ENCODE measurements at regions not wholly inside any gene's neighbourhood (a gene's known extent, or its start where the extent isn't known, plus 50 kb on each side); places are given as distances from the start of the nearest gene placed in this dataset.

- Histone ChIP-seq H3K4me2 (no peak overlapping the region), H3F3A (replicated peaks; ENCODE audit: insufficient read depth) (no peaks in the 10 kb centered on the region), H3K9me2 (no peaks in the 10 kb centered on the region), H3K4me3 (ENCODE audit: low read depth in 2 of 2, low read length in 1 of 2) (peak overlapping the region in 1 of 2 experiments; percentile 18; a peak in 1 of 4 replicates), H3K9ac (no peak overlapping the region), H3K79me2 (ENCODE audit: insufficient read depth) (no peaks in the 10 kb centered on the region), H3K27ac (ENCODE audit: low read depth in 2 of 2, low read length in 1 of 2) (no peak overlapping the region), H3K27me3 (ENCODE audit: insufficient read depth) (peaks cover under 1% of the 10 kb centered on the region; the same call in 1 of the 2 replicates), H3K36me3 (replicated peaks in 1 of 2; ENCODE audit: control insufficient read depth in 1 of 2, insufficient read depth in 2 of 2, low read length in 1 of 2) (no peaks in the 10 kb centered on the region), H4K20me1 (ENCODE audit: insufficient read depth) (no peaks in the 10 kb centered on the region), H3K4me1 (ENCODE audit: control insufficient read depth in 1 of 2, insufficient read depth in 2 of 2, low read depth in 1 of 2, low read length in 1 of 2) (no peaks in the 10 kb centered on the region), H3K9me3 (no peaks in the 10 kb centered on the region), H2AFZ (ENCODE audit: low read depth) (no peak overlapping the region)
- peak; percentile 81 for TF ChIP-seq CTCF (IDR thresholded peaks at IDR 0.05)
- TF ChIP-seq RAD21 (IDR thresholded peaks at IDR 0.05; ENCODE audit: low read length) = peak; percentile 52
- no peak for TF ChIP-seq FOXM1 (IDR thresholded peaks at IDR 0.05; ENCODE audit: low read depth)
- no peak for TF ChIP-seq TEAD4 (IDR thresholded peaks at IDR 0.05; ENCODE audit: borderline replicate concordance, insufficient read depth)
- no peak for TF ChIP-seq RCOR1 (IDR thresholded peaks at IDR 0.05; ENCODE audit: low read length)
- 0% methylated on average over 1 of the region's 1 CpG for WGBS (ENCODE audit: low lambda C conversion rate)
- ChIA-PET CTCF (interaction anchor here (0.6 to 3.2 kb wide), 21 partner anchors 11 to 407 kb away, joined by 3 to 48 read pairs (median 4); no protein-coding TSS in a partner anchor), POLR2A (no interaction called here)
- peak; percentile 24 for DNase-seq
Measured at GRCh38 chr1:111030590-111030989, 66.9 kb upstream of the LRIF1 start.

- ChIA-PET POLR2A (no interaction called here), CTCF (no interaction called here)
- TF ChIP-seq SIN3A (IDR thresholded peaks at IDR 0.05; ENCODE audit: borderline replicate concordance, low read depth, low read length) (no peak), JUND (IDR thresholded peaks at IDR 0.05) (no peak), TAF1 (IDR thresholded peaks at IDR 0.05; ENCODE audit: borderline replicate concordance, low read depth, low read length) (no peak), CHD2 (IDR thresholded peaks at IDR 0.05; ENCODE audit: low read length, partially characterized antibody) (no peak), TCF12 (IDR thresholded peaks at IDR 0.05) (no peak), GATA2 (CRISPR knock-in tag; IDR thresholded peaks at IDR 0.05) (no peak), CTCF (IDR thresholded peaks at IDR 0.05) (no peak), MAX (IDR thresholded peaks at IDR 0.05; ENCODE audit: low read depth) (no peak), ELF1 (IDR thresholded peaks at IDR 0.05) (no peak), IRF3 (IDR thresholded peaks at IDR 0.05; ENCODE audit: low read depth, low read length) (no peak), USF1 (IDR thresholded peaks at IDR 0.05; ENCODE audit: borderline replicate concordance, low read depth) (no peak), GABPA (IDR thresholded peaks at IDR 0.05; ENCODE audit: low read depth) (no peak), POLR2AphosphoS5 (IDR thresholded peaks at IDR 0.05; ENCODE audit: low read depth, low read length) (no peak), NRF1 (IDR thresholded peaks at IDR 0.05; ENCODE audit: low read depth, low read length) (no peak), TEAD4 (IDR thresholded peaks at IDR 0.05; ENCODE audit: borderline replicate concordance, insufficient read depth) (no peak), YY1 (IDR thresholded peaks at IDR 0.05; ENCODE audit: low read depth) (no peak), EZH2phosphoT487 (IDR thresholded peaks at IDR 0.05; ENCODE audit: borderline replicate concordance, low read depth) (no peak), FOSL2 (IDR thresholded peaks at IDR 0.05; ENCODE audit: borderline replicate concordance, low read depth) (no peak), SMC3 (IDR thresholded peaks at IDR 0.05; ENCODE audit: low read depth, low read length) (no peak)
- Histone ChIP-seq H3K36me3 (replicated peaks in 1 of 2; ENCODE audit: control insufficient read depth in 1 of 2, insufficient read depth in 2 of 2, low read length in 1 of 2) (no peaks in the 10 kb centered on the region), H3K27ac (ENCODE audit: low read depth in 2 of 2, low read length in 1 of 2) (no peak overlapping the region), H3K9me3 (no peaks in the 10 kb centered on the region), H3K9me2 (no peaks in the 10 kb centered on the region), H3K79me2 (ENCODE audit: insufficient read depth) (no peaks in the 10 kb centered on the region), H3K4me3 (ENCODE audit: low read depth in 2 of 2, low read length in 1 of 2) (no peak overlapping the region), H3F3A (replicated peaks; ENCODE audit: insufficient read depth) (no peaks in the 10 kb centered on the region), H4K20me1 (ENCODE audit: insufficient read depth) (no peaks in the 10 kb centered on the region), H3K9ac (no peak overlapping the region), H3K27me3 (ENCODE audit: insufficient read depth) (peaks cover 8% of the 10 kb centered on the region; the same call in 1 of the 2 replicates), H3K4me2 (no peak overlapping the region), H2AFZ (ENCODE audit: low read depth) (no peak overlapping the region), H3K4me1 (ENCODE audit: control insufficient read depth in 1 of 2, insufficient read depth in 2 of 2, low read depth in 1 of 2, low read length in 1 of 2) (no peaks in the 10 kb centered on the region; a peak in 1 of 4 replicates)
- WGBS (ENCODE audit: low lambda C conversion rate) = 0% methylated on average over 4 of the region's 4 CpGs
- DNase-seq = no peak
Measured at GRCh38 chr1:111025109-111025508, 61.4 kb upstream of the LRIF1 start.
